BJ (cell line): ENCODE measurements at regions not wholly inside any gene's neighbourhood (a gene's known extent, or its start where the extent isn't known, plus 50 kb on each side); places are given as distances from the start of the nearest gene placed in this dataset.

ENCODE experiments used
- CTCF ChIA-PET: fragments of 350-600 bp; formaldehyde crosslinking; extraction: SDS; loops from one replicate; lab custom pipeline; 2021; ENCODE audit warnings: antibody characterized with exemption, inconsistent platforms; lab: Yijun Ruan, JAX
- POLR2A ChIA-PET: fragments of 300-600 bp; sonication (Branson Sonifier 250); formaldehyde crosslinking; extraction: SDS; loops from one replicate; lab custom pipeline; 2021; ENCODE audit warnings: antibody characterized with exemption; lab: Charles Lee
- DNase-seq: peaks from one replicate; pipeline ENCODE4 v3.0.0-alpha.2; 2011; ENCODE audit warnings: low read depth
- H3K27me3 ChIP-seq: 2 replicates; pipeline ENCODE4 v1.6.0; 2011; ENCODE audit warnings: low read length; ENCODE audit not compliant: control insufficient read depth, insufficient read depth
- H3K36me3 ChIP-seq: 2 replicates; pipeline ENCODE4 v1.5.1; 2011; ENCODE audit warnings: low read length; ENCODE audit not compliant: control insufficient read depth, insufficient read depth
- H3K4me3 ChIP-seq: 2 replicates; pipeline ENCODE4 v1.5.1; 2011; ENCODE audit warnings: low read depth, mild to moderate bottlenecking, control low read depth, low read length
- TF ChIP-seq, protein P1 (sequence below): IDR thresholded peaks from 2 replicates; pipeline ENCODE4 v1.5.1; 2011; ENCODE audit warnings: low read depth, mild to moderate bottlenecking, control low read depth, inconsistent platforms, low read length, moderate library complexity; ENCODE audit not compliant: insufficient read depth

DNA sequence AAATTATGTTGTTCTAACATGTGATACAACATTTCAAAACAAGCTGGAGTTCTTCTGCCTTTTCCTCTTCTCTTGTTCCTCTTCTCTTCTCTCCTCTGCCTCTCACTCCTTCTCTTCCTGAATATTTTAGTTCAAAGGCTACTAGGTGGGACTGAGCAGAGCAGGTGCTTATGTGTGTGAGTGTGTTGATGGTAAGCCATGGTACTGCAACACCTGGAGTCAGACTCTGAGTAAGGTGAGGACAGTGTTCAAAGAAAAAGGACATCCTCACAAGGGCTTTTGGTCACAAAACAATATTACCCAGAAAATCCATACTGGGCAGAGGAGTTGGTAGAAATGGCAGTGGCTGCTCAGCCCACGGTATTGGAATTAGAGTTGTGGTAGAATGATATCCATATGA lies 1188.7 kb downstream of the SLITRK1 start:
- CTCF ChIA-PET, result interaction anchor here (0.6 kb wide), 1 partner anchor 320 kb away, joined by 4 read pairs; no protein-coding TSS in a partner anchor
- no peaks in the 10 kb centered on the region for H3K36me3 ChIP-seq
- POLR2A ChIA-PET, result no interaction called here

DNA sequence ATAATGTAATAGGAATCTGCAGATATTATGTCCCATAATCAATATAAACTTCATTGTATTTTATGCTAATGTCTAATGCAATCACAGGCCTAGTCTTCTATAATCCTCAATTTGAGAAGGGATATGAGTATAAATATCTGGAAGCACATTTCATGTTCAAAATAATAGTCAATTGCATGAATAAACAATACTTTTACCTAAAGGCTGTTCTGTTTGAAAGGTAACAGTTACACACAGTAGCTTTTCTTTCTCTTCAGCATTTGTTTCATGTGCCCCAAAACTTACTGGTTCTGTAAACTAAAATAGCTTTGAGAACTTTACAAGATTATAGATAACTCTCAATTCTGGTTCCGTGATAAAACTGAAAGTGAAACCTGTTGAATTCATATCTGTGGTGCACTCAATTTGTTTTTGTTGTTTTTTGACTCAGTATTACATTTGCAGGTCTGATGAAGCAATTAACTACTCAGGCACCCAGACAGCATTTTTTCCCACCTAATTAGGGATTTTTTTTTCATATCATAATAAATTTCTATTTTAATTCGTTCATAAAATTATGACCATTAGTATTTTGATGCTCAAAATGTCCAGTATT lies 1193.8 kb downstream of the SLITRK1 start:
- TF ChIP-seq, protein P1, sequence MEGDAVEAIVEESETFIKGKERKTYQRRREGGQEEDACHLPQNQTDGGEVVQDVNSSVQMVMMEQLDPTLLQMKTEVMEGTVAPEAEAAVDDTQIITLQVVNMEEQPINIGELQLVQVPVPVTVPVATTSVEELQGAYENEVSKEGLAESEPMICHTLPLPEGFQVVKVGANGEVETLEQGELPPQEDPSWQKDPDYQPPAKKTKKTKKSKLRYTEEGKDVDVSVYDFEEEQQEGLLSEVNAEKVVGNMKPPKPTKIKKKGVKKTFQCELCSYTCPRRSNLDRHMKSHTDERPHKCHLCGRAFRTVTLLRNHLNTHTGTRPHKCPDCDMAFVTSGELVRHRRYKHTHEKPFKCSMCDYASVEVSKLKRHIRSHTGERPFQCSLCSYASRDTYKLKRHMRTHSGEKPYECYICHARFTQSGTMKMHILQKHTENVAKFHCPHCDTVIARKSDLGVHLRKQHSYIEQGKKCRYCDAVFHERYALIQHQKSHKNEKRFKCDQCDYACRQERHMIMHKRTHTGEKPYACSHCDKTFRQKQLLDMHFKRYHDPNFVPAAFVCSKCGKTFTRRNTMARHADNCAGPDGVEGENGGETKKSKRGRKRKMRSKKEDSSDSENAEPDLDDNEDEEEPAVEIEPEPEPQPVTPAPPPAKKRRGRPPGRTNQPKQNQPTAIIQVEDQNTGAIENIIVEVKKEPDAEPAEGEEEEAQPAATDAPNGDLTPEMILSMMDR, result no peak
- ChIA-PET CTCF (no interaction called here), POLR2A (no interaction called here)
- no peak for DNase-seq
- peak overlapping the region; percentile 22; the same call in 1 of the 2 replicates for H3K4me3 ChIP-seq
- H3K27me3 ChIP-seq, result no peaks in the 10 kb centered on the region
- H3K36me3 ChIP-seq, result no peaks in the 10 kb centered on the region

More for the DNA sequence above, 1188.7 kb downstream of the SLITRK1 start:
- H3K27me3 ChIP-seq, result no peaks in the 10 kb centered on the region
- no peak for DNase-seq
- no peak overlapping the region for H3K4me3 ChIP-seq
- TF ChIP-seq, protein P1, result no peak

DNA sequence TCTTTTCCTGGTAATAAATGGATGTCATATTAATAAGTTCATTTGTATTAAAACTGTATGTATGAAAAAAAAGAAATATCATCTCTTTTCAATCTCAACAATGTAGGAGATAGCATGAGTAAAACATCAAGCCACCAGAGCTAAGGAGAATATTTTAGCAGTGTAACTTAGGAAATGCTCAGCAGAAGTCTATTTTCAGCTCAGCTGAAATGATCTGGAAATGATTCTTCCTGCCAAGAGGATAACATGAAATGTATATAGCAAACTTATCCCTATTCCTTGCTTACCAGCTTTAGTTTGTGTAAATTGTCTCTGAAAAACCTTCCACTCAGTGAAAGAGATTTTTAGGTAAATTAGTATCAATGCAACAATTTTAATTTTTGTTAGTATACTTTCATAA lies 1194.4 kb downstream of the SLITRK1 start:
- TF ChIP-seq, protein P1, result no peak
- no peak for DNase-seq
- POLR2A ChIA-PET, result no interaction called here

DNA sequence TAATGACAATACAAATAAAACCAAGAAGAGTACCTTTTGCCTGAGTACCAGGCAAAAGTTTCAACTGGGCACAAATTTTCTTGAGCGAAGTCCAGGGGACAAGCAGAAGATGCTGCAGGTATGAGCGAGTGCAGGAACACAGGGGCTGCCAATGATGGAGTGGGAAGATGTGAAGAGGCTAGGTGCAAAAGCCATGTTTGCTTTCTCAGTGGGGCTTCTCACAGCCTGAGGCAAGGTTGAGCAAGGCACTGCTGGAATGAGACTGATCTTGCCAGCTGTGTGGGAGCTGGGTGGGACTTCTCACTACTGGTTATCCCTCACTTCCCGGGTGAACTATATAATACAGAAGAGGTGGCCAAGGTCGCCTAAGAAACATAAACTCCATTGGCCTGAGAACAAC lies 1200.7 kb downstream of the SLITRK1 start:
- no peak overlapping the region for H3K4me3 ChIP-seq
- CTCF ChIA-PET, result no interaction called here
- DNase-seq, result no peak
- no peaks in the 10 kb centered on the region for H3K36me3 ChIP-seq
- POLR2A ChIA-PET, result no interaction called here
- no peaks in the 10 kb centered on the region for H3K27me3 ChIP-seq
- TF ChIP-seq, protein P1, result no peak

More for the DNA sequence above, 1194.4 kb downstream of the SLITRK1 start:
- no peaks in the 10 kb centered on the region for H3K36me3 ChIP-seq
- no peak overlapping the region for H3K4me3 ChIP-seq
- CTCF ChIA-PET, result no interaction called here
- no peaks in the 10 kb centered on the region for H3K27me3 ChIP-seq

DNA sequence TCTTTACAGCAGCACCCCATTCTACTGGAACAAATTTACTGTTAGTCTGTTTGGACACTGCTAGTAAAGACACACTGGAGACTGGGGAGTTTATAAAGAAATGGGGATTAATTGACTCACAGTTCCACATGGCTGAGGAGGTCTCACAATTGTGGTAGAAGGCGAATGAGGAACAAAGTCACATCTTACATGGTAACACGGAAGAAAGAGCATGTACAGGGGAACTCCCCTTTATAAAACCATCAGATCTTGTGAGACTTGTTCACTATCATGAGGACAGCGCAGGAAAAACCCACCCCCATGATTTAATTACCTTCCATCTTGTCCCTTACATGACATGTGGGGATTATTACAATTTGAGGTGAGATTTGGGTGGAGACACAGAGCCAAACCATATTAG lies 1204.2 kb downstream of the SLITRK1 start:
- TF ChIP-seq, protein P1, result no peak

More for the DNA sequence above, 1204.2 kb downstream of the SLITRK1 start:
- ChIA-PET CTCF (interaction anchor here (1.4 kb wide), 1 partner anchor 21 kb away, joined by 5 read pairs; no protein-coding TSS in a partner anchor), POLR2A (no interaction called here)
- Histone ChIP-seq H3K4me3 (no peak overlapping the region), H3K36me3 (no peaks in the 10 kb centered on the region), H3K27me3 (no peaks in the 10 kb centered on the region)
- DNase-seq, result no peak
